GM21723 (cell line): ENCODE measurements at regions not wholly inside any gene's neighbourhood (a gene's known extent, or its start where the extent isn't known, plus 50 kb on each side); places are given as distances from the start of the nearest gene placed in this dataset.
A peak's percentile ranks its signal among the peaks of the same experiment; 100 is the strongest.

Source experiments
- ATAC-seq: cut with Tn5 transposase; IDR thresholded peaks from one replicate; pipeline ENCODE4 v1.9.1; 2021; ENCODE audit warnings: mild to moderate bottlenecking, moderate library complexity; ENCODE audit not compliant: unreplicated experiment

GRCh38 chr1:67559222-67559700 is 125.7 kb upstream of the GADD45A start:
- ATAC-seq, result no peak

DNA sequence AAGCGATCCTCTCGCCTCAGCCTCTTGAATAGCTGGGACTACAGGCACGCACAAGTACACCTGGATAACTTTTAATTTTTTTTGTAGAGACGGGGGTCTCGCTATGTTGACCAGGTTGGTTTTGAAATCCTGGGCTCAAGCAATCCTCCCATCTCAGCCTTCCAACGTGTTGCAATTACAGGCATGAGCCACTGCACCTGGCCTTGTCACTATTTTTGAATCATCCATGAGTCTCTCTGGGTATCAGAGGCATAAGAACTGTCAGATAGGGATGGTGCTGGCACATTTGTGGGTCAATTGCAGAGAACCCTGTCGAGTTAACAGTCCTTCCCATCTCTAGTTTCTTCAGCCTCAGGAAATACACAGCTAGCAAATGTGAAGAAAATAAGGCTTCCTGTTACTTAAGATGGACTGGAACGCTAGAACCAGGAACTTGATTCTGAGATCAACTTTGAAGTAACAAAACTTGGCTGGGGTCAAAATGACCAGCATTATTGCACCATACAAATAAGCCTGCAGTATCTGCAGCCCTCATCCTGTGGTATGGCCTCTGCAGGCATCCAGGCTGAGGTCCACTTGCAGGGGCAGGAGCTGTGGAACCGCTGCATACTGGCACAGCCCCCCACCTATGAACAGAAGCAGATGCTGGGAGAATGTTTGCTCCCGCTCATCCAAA is 124.3 kb upstream of the GADD45A start:
- no peak for ATAC-seq

- ATAC-seq, result peak; percentile 96
These were observed 123.3 kb upstream of the GADD45A start for GRCh38 chr1:67561704-67562113.

DNA sequence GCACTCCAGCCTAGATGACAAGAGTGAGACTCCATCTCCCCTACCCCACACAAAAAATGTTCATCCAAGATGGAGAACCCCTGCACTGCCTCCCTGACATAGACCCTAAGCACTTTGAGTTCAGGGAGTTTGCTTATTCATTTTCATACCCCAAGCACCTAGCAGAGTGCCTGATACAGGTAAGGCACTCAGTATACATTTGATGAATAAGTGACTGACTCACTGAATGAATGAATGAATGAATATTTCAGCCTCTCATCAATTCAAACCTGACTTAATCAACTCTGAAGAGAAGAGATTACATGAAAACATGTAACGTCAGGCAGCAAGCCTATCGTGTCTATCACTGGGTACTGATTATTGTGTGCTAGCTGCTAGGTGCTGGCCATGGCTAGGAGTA is 121.3 kb upstream of the GADD45A start:
- no peak for ATAC-seq

- no peak for ATAC-seq
These were observed 120.8 kb upstream of the GADD45A start for GRCh38 chr1:67564193-67564592.

GRCh38 chr1:67566803-67567377 is 118.1 kb upstream of the GADD45A start:
- ATAC-seq, result no peak

DNA sequence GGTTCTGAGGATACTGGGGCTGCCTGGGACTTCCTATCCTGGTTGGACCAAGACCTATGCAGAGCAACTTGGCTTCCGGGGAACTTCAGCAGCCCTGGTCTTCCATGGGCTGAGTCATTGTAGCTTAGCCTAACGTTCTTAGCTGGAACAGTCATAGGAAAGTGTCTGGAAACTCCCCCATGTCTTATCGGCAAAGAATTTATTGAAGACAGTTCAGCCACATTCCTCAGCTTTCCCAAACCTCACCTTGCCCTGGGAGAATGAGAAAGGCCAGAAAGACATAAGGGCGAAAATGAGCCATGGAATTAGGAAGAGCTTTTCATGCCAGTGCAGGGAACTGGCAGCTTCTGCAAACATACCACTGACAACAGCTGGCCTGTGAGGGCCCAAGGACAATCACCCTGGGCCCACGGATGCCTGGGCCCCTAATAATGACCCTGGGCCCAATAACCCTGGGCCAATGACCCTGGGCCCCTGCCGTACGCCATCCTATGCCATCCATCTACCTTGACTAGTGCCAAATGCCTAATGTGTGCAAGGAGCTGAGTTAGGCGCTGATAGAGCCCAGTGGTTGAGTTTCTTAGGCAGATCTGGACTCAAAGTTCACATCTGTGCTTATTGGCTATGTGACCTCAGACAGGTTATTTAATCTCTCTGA is 114.4 kb upstream of the GADD45A start:
- ATAC-seq, result no peak

DNA sequence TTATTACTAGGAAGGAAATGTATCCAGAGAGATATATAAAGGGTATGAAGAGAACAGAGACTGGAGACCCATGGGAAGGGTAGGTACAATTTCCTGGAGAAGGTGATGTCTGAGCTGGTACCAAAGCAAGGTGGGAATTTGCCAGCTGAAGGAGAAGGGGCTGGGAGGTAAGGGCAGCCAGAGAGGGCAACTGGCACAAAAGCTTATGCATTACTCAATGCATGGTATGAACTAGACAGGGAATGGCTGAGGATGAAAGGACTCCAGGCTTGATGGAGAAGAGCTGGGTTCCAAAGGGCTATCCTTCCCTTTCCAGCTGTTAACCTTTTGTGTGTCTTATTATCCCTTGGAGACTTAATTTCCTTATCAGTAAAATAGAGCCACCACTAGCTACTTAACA is 113.6 kb upstream of the GADD45A start:
- no peak for ATAC-seq

GRCh38 chr1:67571901-67572593 is 113.0 kb upstream of the GADD45A start:
- ATAC-seq, result no peak

DNA sequence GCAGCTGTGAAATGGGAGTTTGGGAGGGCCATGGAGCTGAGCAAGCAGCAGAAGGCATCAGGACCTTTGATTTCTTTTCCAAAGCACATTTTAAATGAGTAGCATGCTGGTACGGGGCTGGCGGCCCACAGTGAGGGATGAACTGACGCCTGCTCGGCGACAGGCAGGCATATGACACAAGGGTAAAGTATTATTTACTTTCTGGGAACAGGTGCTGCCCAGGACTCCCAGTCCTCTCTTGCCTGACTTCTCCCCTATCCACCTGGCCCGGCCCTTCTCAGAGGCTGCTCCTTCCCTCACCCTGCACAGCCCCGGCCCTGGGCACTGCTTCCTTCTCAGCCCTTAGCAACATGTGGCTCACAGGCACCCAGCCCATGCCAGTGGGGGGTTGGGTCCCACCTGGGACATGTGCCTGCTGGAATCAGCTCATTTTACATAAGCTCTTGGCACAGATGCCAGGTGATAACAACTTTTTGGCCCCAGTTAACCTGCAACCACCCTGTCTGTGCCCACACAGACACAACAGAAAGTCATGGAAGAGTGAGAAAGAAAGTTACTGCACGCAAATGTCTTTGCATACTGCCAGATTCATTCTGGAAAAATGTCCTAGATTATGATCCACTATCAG is 112.3 kb upstream of the GADD45A start:
- ATAC-seq, result no peak

GRCh38 chr1:67573311-67573872 is 111.6 kb upstream of the GADD45A start:
- no peak for ATAC-seq

GRCh38 chr1:67574221-67574620 is 110.8 kb upstream of the GADD45A start:
- ATAC-seq, result no peak

DNA sequence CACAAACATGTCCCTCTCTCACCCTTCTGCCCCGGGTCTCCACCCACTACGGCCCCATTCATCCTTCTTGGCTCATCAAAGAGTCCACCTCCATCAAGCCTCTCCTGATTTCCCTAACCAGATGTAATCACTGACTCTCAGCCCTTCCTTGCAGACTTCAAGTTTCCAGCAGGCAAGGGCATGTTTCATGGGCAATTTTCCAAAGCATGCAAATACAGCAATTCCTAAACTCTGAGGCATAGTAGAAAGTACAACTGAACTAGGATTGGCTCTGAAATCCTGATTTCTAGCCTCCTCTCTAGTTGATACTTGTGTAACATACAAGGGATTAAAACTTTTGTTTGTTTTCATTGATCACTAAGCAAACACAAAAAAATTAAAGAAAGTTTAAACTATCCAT is 109.1 kb upstream of the GADD45A start:
- ATAC-seq, result no peak

DNA sequence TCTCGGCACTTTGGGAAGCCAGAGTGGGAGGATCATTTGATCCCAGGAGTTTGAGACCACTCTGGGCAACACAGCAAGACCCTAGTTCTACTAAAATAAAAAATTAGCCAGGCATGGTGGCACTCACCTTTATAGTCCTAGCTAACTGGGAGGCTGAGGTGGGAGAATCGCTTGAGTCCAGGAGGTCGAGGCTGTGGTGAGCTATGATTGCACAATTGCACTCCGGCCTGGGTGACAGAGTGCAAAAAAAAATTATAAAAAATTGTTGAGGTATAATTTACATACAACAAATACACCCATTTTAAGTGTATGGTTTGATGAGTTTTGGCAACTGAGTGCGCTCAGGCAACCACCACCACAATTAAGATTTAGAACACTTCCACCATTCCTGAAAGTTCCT is 108.5 kb upstream of the GADD45A start:
- ATAC-seq, result no peak

GRCh38 chr1:67577646-67578045 is 107.4 kb upstream of the GADD45A start:
- no peak for ATAC-seq

DNA sequence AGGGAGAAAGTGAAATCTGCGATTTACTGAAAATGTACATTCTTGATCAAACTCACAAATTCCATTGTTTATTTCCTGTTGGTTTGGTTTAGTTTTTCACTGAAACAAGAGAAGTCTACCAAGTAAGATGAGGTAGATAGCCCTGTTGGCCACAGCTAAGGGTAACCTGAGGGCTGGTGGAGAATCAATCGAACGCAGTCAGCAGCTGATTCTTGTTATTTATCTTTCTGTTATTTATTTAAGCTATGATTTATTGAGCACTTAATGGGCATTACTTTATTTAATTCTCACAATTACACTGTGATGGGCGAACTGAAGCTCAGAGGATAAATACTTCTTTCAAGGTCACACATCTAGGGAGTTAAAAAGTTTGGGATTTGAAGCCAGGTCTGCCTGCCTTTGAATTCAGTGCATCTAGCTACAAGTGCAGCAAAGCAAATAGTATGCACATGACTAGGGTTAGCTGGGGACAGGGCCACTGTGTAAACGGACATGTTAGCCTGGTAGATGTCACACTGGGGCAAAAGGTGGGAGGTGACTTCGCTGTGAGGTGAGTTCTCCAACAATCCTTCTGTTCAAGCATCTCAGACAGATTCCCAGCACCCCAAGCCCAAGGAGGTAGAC is 106.5 kb upstream of the GADD45A start:
- no peak for ATAC-seq

GRCh38 chr1:67579623-67580394 is 105.2 kb upstream of the GADD45A start:
- ATAC-seq, result no peak

DNA sequence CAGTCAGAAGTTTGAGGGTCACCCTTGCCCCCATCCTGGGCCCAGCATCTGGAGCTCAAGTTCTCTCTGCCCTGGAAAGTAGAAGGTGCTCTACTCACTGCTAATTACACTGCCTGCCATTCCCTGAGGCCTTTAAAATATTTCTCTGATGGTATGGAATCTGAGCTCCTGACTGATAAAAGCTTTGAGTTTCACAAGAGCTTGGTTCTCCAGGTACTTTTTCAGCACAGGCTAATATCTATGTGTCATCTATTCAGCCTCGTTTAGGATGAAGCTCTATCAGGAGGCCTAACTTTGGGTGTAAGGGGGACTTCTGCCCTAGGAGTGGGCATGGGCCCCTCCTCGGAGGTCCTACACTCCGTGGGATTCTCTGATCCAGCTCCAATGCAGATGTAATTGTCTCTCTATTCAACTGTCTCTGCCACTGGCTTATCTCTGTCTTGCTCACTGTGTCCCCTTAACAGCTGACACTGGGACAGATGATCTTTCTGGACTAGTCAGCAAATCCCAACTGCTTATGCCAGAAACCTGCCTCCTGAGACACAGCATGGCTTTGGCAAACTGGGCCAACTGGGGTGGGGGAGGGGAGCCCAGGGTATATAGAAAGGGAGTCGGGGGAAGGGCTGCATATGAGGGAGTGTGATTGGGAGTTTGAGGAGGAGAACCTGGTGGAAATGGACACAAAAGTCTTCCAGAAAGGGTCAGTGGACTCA is 104.2 kb upstream of the GADD45A start:
- ATAC-seq, result no peak
